ENCODE measurements at regions not wholly inside any gene's neighbourhood (a gene's known extent, or its start where the extent isn't known, plus 50 kb on each side); places are given as distances from the start of the nearest gene placed in this dataset.

- DNase-seq (ENCODE audit: low spot score): no peak
- no peaks in the 10 kb centered on the region for H3K36me3 ChIP-seq (ENCODE audit: insufficient read depth, low read length, poor library complexity, severe bottlenecking)
- peak overlapping the region; percentile 53 for H3K27ac ChIP-seq (ENCODE audit: low read depth, low read length, poor library complexity, severe bottlenecking)
- intact Hi-C loops (cut with micrococcal nuclease; ENCODE audit: unreplicated experiment): no loop called here
- no peaks in the 10 kb centered on the region for H3K27me3 ChIP-seq (replicated peaks; ENCODE audit: insufficient read depth, low read depth, low read length, poor library complexity)
- ChIA-PET POLR2A (ENCODE audit: low non-redundant PET) (no interaction called here), CTCF (interaction anchor here (1.0 kb wide), 1 partner anchor 11 kb away, joined by 3 read pairs; no protein-coding TSS in a partner anchor)
- no peak overlapping the region for H3K4me3 ChIP-seq (ENCODE audit: low read depth, low read length, poor library complexity, severe bottlenecking)
- peaks cover 7% of the 10 kb centered on the region for H3K9me3 ChIP-seq (ENCODE audit: low read depth, low read length, poor library complexity, severe bottlenecking)
- peaks cover 30% of the 10 kb centered on the region for H3K4me1 ChIP-seq (ENCODE audit: insufficient read depth, low read length, poor library complexity, severe bottlenecking)
- no TSS peak for BruUV-seq (replicated peaks)
- TF ChIP-seq, protein P1, sequence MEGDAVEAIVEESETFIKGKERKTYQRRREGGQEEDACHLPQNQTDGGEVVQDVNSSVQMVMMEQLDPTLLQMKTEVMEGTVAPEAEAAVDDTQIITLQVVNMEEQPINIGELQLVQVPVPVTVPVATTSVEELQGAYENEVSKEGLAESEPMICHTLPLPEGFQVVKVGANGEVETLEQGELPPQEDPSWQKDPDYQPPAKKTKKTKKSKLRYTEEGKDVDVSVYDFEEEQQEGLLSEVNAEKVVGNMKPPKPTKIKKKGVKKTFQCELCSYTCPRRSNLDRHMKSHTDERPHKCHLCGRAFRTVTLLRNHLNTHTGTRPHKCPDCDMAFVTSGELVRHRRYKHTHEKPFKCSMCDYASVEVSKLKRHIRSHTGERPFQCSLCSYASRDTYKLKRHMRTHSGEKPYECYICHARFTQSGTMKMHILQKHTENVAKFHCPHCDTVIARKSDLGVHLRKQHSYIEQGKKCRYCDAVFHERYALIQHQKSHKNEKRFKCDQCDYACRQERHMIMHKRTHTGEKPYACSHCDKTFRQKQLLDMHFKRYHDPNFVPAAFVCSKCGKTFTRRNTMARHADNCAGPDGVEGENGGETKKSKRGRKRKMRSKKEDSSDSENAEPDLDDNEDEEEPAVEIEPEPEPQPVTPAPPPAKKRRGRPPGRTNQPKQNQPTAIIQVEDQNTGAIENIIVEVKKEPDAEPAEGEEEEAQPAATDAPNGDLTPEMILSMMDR (conservative IDR thresholded peaks at IDR 0.05; ENCODE audit: low read depth, low read length): no peak
- no peak for TF ChIP-seq EZH2 (IDR thresholded peaks at IDR 0.05; ENCODE audit: borderline replicate concordance, low read depth, low read length, poor library complexity, severe bottlenecking)
Observed at GRCh38 chr10:36515319-36515718, 610.1 kb upstream of the ANKRD30A start.

- Histone ChIP-seq H3K36me3 (ENCODE audit: insufficient read depth, low read length, poor library complexity, severe bottlenecking) (no peaks in the 10 kb centered on the region), H3K27me3 (replicated peaks; ENCODE audit: insufficient read depth, low read depth, low read length, poor library complexity) (no peaks in the 10 kb centered on the region), H3K4me1 (ENCODE audit: insufficient read depth, low read length, poor library complexity, severe bottlenecking) (peaks cover 14% of the 10 kb centered on the region), H3K4me3 (ENCODE audit: low read depth, low read length, poor library complexity, severe bottlenecking) (no peak overlapping the region), H3K27ac (ENCODE audit: low read depth, low read length, poor library complexity, severe bottlenecking) (no peak overlapping the region), H3K9me3 (ENCODE audit: low read depth, low read length, poor library complexity, severe bottlenecking) (no peaks in the 10 kb centered on the region)
- intact Hi-C loops (cut with micrococcal nuclease; ENCODE audit: unreplicated experiment): no loop called here
- TF ChIP-seq, protein P1 (conservative IDR thresholded peaks at IDR 0.05; ENCODE audit: low read depth, low read length): no peak
- no peak for TF ChIP-seq EZH2 (IDR thresholded peaks at IDR 0.05; ENCODE audit: borderline replicate concordance, low read depth, low read length, poor library complexity, severe bottlenecking)
- POLR2A ChIA-PET (ENCODE audit: low non-redundant PET): no interaction called here
- CTCF ChIA-PET: no interaction called here
- no peak for DNase-seq (ENCODE audit: low spot score)
- BruUV-seq (replicated peaks): no TSS peak
Observed at GRCh38 chr10:36507715-36508114, 617.7 kb upstream of the ANKRD30A start.

- POLR2A ChIA-PET (ENCODE audit: low non-redundant PET): no interaction called here
- no peaks in the 10 kb centered on the region for H3K36me3 ChIP-seq (ENCODE audit: insufficient read depth, low read length, poor library complexity, severe bottlenecking)
Observed at GRCh38 chr10:36506697-36507496, 618.5 kb upstream of the ANKRD30A start.

More at GRCh38 chr10:36506697-36507496, 618.5 kb upstream of the ANKRD30A start:
- Histone ChIP-seq H3K27ac (ENCODE audit: low read depth, low read length, poor library complexity, severe bottlenecking) (no peak overlapping the region), H3K9me3 (ENCODE audit: low read depth, low read length, poor library complexity, severe bottlenecking) (no peaks in the 10 kb centered on the region), H3K27me3 (replicated peaks; ENCODE audit: insufficient read depth, low read depth, low read length, poor library complexity) (no peaks in the 10 kb centered on the region), H3K4me1 (ENCODE audit: insufficient read depth, low read length, poor library complexity, severe bottlenecking) (peaks cover 14% of the 10 kb centered on the region), H3K4me3 (ENCODE audit: low read depth, low read length, poor library complexity, severe bottlenecking) (no peak overlapping the region)
- CTCF ChIA-PET: interaction anchor here (0.6 kb wide), 1 partner anchor 78 kb away, joined by 3 read pairs; no protein-coding TSS in a partner anchor
- intact Hi-C loops (cut with micrococcal nuclease; ENCODE audit: unreplicated experiment): no loop called here
- no TSS peak for BruUV-seq (replicated peaks)
- no peak for DNase-seq (ENCODE audit: low spot score)
- TF ChIP-seq, protein P1 (conservative IDR thresholded peaks at IDR 0.05; ENCODE audit: low read depth, low read length): no peak
- no peak for TF ChIP-seq EZH2 (IDR thresholded peaks at IDR 0.05; ENCODE audit: borderline replicate concordance, low read depth, low read length, poor library complexity, severe bottlenecking)

Measured in A673 (cell line).